ENCODE measurements at regions not wholly inside any gene's neighbourhood (a gene's known extent, or its start where the extent isn't known, plus 50 kb on each side); places are given as distances from the start of the nearest gene placed in this dataset.

GRCh38 chr13:67408798-67409197 lies 178.7 kb upstream of the PCDH9 start:
- TF ChIP-seq POLR2A (IDR thresholded peaks at IDR 0.05), result no peak
- no peak for TF ChIP-seq CTCF (IDR thresholded peaks at IDR 0.05)

Measured in sigmoid colon (tissue), 3 donors.